NCI-H1092 (cell line): ENCODE measurements at regions not wholly inside any gene's neighbourhood (a gene's known extent, or its start where the extent isn't known, plus 50 kb on each side); places are given as distances from the start of the nearest gene placed in this dataset.

Experiments used
- DNase-seq: peaks from one replicate; lab custom pipeline; 2025; lab: John Stamatoyannopoulos, UW

DNA sequence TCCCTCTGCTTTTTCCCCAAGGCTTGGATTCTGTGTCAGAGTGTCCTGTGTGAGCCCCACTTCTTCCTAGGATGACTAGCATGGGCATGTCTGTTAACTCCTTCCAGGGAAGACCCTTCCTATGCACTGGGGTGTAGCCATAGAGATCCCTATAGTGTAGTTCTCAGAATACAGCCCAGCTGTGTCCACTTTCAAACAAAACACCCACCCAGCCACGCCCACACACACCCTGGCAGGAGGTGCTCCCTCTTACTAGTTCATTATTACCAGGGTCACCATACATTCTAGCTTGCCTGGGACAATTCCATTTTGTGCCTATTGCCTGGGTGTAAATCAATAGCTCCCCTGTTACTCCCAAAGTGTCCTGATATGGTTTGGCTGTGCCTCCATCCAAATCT is 195.6 kb downstream of the MYCN start:
- DNase-seq: no peak

DNA sequence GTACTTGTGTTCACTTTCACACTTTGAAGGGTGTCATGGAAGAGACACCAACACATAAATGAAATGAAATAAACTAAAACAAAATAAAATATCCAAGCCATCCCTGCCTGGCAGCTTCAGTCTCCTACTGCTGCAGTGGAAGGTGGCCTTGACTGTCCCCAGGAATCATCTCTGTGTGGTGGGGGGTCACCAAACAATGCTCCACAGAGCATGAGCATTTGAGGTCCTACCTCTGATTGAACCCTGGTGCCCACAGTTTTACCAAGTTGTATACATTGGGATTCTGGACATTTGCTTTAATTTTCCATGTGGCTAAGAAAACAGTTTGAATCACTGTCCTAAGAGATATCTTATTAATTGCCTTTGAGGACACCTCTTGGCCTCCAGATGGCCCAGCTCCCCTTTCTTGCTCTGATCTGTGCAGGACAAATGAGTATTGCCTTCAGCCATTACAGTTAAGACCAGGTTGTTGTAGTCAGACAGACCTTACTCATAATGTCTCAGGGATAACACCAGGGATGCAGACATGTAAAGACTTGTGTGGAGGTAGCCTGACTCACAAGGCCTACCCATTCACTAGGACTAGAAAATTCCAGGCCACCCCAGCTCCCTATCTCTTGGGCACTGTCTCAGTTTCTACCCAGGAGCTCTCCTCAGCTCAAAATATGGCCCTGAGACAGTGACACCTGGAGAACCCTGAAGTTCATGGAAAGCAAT is 195.0 kb downstream of the MYCN start:
- no peak for DNase-seq

DNA sequence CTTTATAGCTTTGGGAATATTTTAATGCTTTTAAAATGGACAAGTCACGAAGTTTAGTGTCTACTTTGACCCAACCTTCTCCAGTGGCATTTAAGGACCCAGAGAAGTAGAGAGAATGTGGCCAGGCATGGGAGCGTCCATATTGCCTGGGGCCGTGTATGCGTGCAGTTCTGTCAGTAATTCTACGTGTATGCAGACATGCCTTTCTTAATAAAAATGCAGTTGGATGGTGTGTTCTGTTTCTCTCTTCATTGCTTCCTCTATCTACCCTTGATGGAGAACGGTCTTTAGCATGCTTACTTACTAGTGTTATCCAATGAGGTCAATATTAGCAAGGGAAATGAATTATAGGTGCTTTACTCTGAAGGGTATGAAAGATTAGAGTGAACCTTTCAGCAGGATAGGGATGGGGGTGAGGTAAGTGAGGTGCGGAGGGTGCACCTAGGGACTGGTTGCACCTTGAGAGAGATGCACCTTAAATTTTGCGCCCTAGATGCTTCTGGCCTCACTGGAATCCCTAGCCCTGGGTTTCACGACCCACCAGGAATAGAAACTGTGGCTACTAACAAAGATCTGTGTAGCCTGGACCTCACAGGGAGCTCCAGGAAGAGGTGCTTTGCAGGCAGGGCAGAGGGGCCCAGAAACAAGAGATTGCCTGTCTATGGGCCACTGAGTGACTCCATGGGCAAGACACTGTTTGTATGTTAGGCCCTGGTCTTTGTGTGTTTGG is 194.3 kb downstream of the MYCN start:
- DNase-seq: no peak

DNA sequence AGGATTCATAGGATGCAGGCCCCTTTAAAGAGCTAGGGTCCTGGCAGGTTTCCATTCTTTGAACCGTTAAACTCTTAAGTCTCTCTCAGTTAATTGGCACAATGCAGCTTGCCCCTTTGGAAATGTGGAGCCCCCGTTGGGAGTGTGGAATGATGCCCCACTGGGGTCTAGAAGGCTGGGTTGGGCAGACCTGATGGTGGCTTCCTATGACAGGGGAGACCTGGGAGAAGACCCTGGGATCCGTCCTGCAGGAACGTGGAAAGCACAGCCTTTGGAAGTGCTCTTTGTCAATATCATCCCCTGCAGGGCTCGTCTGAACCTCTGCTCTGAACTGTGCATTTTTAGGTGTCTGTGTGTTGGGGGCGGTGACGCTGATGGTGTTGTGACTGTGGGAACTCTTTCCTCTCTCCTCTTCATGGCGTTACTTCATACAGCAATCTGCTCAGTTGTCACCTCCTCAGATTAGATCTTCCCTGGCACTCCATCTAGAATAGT is 190.6 kb downstream of the MYCN start:
- DNase-seq: no peak

DNA sequence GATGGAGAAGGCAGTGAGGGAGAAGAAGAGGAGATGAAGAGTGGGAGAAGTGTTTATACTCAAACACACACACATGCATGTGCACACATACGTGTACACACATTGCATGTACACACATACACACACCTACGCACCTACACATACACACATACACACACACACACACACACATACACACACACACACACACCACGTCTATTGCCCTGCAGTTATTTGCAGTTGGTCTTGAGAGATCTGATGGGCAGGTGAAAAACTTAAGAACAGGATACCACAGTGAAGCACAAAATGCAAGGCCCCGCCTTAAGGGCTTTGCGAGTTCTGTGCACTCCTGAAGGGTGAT is 190.2 kb downstream of the MYCN start:
- no peak for DNase-seq

DNA sequence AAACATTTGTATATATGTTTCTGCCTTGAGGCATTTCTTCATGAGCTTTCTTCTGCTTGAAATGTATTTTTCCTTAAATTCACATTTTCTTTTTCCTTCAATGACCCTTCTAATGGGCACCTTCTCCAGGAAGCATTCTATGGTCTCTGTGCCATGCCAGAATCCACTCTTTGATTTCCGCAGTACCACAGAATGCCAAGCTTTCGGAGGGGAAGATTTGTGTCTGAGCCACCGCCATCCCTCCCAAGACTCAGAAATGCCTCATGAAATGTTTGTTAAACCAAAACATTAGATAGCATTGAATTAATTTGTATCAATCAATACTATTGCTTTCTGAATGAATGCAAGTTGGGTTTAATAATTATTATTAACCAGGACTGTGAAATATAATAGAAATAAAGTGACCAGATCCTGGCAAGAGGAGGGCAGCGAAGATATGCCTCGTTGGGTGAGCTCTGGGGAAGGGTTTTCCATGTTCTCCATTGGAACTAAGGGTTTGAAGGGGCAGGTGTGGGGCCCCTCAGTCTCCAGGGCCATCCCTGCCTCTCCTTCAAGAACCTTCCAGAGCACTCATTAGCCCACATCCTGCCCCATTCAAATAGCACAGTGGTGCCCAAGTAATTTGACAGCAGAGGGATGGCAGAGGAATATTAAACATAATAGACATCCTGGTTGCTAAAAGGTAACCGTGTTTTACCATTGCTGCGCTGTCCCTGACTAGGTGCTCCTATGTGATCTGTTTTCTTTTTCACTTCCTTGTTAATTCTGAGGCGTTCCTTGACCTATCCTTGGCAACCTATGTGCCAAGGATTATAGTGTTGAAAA is 189.6 kb downstream of the MYCN start:
- DNase-seq: no peak

DNA sequence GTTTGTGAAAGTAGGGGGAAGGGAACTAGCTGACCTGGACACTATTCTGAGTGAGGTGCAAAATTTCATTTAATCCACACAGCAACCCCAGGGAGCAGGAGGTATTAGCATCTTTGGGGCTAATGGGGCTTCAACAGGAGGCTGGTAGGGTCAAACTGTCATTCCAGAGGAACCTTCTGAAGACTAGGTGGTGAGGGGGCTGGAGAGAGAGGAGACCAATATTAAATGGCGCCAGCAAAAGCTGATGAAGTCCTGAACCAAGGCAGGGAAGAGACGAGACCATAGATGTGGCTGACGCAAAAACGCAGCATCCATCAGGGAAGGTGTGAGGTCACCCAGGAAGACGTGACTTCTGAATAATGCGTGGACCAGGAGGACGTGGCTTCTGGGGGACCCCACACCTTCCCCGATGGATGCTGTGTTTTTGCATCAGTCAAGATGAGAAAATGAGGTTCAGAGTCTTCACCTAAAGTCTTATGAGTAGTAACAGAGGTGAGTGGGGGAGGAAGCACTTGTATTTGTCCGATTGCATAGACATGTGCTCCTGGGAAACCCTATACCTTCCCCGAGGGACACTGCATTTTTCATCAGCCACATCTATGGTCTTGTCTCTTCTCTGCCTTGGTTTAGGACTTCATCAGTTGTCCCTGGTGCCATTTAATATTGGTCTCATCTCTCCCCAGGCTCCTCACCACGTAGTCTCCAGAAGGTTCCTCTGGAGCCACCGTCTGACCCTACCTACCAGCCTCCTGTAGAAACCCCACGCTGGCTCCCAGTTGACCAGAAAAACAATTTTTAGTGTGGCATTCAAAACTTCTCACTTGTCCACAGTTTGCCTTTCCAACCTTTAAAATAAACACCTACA is 188.6 kb downstream of the MYCN start:
- no peak for DNase-seq

DNA sequence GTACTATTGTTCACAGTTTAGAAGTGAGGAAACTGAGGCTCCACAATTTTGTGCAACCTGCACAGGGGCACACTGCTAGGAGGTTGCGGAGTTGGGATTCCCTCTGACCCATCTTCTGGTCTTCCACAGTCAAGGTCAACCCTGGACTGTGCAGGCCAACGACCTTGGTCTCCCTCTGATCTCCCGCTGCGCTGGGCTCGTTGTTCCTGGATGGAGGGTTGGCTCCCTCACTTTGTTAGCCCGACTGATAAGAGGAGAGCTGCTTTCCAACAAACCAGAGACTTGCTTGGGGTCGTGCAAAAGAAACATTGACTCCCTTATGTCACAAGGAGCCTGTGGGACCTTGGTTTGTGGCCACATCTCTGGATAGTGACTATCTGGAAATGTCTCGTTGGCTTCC is 187.6 kb downstream of the MYCN start:
- no peak for DNase-seq

DNA sequence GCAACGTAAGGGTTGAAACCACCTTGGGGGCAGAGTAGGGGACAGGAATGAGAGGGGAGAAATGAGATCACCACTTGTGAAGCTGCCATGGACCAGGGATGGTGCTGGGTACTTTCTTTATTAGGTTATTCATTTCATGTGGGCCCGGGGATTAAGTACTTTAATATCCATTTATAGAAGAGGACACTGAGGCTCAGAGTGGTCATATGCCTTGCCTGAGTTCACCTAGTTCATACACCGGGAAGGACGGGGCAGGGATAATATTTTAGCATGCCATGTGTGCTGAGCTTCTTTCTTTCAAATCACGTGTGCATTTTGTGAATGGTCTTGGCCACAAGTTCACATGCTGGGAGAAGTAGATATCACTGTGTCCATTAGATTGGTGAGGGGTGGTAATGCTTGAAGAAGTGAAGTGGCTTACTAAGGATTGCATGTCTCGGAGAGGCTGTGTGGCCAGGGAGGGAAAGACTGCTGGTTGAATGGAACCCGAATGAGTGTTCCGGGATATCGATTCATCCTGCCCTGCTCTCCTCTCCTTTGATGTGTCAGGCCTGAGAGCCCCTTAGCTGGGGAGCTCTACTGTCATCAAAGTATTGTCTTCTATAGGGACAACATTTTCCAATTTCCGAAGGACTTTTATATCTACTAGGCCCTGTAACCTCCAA is 187.1 kb downstream of the MYCN start:
- no peak for DNase-seq

DNA sequence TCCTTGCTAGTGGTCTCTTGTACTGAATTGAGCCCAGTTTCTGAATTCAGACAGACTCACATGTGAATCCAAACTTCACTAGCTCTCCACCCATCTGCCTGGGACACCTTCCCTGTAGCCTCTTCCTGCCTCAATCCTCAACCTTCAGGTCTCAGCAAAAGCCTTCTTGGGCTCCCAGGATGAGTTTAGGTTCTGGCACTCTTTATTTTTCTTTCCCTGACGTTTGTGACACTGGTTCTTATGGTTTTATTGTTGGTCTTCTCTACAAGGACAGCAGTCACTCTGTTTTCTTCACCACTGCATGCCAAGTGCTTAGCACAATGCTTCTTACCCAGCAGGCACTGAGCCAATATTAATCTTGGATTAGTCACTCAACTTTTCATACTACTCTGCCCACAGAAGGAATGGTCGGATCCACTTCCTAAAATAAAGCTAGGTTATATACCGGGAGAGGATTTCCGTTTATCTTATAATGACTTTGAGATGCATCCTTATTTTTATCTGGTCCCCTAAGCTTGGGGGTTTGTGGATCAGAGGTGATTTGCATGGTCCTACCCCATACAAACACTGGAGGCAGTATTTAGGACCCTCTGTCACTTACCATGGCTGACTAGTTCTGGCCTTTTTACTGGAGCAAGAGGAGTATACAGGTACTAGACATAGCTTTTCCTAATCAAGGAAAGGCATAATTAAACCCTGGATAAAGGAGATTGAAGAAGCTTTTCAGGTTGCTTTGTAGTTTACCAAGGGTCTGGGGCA is 186.3 kb downstream of the MYCN start:
- no peak for DNase-seq

DNA sequence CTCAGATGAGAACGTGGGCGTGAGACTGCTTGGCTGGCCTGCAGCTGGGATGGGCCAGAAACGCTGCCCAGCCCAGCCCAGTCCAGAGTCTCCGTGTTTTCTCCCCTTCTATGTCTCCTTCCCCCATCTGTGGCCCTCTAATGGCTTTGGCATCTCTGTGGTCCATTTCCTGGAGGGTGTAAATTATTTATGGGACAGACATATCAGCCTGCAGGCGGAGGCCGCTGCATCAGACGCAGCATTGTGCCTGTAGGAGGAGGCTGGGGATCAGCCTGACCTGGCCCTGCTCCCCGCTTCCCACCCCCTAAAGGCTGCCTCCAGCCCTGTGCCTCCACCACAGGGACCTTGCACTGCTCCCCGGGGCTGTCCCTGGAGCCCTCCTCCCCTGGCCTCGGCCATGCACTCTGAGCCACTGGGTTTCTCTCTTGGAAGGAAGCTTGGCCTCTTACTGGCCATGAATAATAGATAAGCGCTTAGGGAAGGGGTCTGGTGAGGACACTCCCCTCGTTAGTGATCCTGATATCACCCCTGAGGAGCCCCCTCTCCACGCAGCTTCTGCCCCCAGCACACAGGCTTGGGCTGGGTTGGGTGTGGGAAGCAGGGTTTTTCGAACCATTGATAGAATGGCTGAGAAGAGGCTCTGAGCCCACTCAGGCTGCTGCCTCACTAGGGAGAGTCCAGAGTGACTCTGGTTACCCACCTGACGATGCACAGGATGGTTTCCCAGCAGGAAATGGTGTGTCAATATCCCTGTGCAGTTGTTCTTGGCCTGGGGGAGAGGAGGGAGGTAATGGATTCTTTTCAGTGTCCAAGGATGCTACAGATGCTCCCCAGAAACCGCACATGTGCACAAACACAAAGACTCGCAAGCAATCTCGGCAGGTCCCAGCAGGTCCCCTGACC is 185.5 kb downstream of the MYCN start:
- DNase-seq: no peak

DNA sequence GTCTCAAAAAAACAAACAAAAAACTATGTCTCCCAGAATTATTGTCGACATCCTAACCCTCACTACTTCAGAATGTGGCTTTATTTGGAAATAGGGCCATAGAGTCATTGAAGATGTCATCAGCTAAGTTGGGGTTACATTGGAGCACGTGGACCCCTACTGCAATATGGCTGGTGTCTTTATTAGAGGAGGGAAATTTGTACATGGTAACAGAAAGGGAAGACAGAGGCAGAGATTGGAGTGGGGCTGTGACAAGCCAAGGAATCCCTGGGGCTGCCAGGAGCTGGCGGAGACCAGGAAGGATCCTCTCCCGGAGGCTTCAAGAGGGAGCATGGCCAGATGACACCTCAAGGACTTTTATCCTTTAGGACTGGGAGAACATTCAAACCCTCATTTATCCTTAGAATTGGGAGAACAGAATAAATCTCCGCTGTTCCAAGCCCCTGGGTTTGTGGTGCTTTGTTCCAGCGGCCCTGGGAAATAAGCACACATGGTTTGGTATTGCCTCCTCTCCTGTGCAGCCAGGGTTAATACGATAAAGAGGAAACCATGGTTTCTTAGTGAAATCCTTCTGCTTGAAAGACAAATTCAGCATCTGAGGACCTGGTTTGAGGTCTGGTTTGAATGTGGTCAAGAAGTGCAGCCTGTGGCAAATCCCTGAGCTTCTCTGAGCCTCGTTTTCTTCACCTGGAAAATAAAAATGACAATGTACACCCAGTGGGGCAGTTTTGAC is 184.7 kb downstream of the MYCN start:
- no peak for DNase-seq

DNA sequence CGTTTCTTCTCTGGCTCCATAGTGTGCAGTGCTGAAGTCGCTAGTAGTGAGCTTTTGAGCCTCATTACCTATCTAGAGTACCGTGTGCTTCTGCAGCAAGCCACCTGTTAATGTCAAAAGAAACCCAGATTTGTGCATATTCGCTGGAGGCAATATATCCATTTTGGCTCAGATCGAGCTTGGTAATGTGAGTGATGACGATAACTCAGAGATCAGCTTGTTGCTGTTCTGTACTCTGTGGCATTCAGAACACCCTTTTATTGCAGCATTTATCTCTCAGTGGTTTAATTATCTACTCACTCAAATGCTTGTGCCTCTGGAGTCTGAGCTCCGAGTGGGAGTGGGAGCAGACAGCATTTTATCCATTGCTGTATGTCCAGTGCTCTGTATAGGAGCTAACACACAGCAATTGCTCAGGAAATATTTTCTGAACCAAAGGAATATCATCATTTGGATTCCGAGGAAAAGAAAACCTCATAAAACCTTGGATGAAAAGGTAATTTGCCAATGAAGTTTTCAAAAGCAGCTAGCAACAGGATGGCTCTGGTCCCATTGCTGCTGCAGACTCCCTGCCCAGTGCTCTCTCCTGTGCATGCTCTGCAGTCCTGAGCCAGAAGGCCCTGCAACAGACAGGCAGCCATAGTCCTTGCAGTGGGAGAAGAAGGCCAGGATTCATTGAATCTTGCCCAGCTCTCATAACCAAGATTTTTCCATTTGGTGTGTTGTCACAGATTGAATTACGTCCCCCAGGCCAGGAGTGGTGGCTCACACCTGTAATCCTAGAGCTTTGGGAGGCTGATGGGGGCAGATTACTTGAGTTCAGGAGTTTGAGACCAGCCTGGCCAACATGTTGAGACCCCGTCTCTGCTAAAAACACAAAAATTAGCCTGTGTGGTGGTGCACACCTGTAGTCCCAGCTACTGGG is 183.8 kb downstream of the MYCN start:
- no peak for DNase-seq

DNA sequence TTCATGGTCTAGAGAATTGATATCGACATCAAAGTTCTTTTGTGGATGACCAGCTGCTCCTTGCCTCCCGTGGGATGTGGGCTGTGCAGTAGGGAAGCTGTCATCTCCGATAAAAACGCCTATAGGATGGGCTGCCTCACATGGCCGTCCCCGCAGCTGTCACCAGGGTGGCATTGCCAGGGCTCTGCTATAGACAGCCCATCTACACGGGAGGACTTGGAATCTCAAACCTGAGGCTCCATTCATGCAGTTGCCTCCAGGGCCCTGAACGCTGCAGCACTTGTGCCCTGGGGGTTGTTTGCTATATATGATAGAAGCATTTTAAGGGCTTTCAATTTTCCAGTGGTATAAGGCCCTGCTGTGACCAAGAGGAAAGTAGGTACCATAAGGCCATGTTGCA is 183.1 kb downstream of the MYCN start:
- no peak for DNase-seq

DNA sequence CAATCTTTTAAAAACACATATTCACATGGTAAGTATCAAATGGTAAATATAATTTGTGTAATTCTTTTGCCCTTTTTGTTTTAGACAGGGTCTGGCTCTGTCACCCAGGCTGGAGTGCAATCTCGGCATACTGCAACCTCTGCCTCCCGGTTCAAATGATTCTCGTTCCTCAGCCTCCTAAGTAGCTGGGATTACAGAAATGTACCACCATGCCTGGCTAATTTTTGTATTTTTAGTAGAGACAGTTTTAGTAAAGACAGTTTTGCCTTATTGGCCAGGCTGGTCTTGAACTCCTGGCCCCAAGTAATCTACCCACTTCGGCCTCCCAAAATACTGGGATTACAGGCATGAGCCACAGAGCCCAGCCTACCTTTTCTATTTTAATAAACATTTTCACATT is 182.2 kb downstream of the MYCN start:
- no peak for DNase-seq

DNA sequence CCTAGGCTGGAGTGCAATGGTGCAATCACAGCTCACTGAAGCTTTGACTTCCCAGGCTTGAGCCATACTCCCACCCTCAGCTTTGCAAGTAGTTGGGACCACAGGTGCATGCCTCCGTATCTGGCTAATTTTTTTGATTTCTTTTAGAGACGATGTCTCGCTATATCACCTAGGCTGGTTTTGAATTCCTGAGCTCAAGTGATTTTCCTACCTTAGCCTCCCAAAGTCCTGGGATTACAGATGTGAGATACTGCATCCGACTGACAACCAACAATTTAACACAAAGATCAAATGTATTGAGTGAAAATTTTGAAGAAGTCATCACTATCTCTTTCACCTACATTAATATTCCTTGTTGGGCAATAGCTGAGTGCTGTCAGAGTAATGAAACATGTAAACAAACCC is 181.6 kb downstream of the MYCN start:
- no peak for DNase-seq

DNA sequence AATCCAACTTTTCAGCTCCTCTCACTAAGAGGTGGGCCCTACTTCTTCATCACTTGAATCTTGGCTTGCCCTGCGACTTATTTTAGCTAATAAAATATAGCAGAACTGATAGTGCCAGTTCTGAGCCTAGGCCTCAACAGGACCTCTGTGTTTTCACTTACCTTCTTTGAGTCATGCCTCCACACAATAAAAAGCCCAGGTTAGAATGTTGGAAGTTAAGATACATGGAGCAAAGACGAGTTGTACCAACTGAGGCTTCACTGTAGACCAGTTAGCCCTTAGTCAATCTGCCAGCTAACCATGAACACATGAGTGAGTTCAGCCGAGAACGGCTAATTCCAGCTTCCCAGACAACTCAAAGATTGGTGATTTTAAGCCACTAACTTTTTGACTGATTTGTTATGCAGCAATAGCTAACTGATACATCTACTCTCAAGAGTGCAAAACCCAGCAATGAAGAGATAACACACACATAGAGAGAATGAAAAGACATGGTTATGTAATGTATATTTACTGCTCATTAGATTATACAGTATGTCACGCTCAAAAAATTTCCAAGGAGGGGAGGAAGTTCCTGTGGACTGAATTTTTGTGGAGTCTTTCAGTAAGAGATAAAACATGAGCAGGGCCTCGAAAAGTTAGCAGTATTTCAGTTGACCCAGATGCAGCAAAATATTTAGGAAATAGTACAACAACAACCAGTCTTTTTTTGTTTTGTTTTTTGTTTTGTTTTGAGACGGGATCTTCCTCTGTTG is 181.1 kb downstream of the MYCN start:
- DNase-seq: no peak
